ENCODE measurements at regions not wholly inside any gene's neighbourhood (a gene's known extent, or its start where the extent isn't known, plus 50 kb on each side); places are given as distances from the start of the nearest gene placed in this dataset.

DNA sequence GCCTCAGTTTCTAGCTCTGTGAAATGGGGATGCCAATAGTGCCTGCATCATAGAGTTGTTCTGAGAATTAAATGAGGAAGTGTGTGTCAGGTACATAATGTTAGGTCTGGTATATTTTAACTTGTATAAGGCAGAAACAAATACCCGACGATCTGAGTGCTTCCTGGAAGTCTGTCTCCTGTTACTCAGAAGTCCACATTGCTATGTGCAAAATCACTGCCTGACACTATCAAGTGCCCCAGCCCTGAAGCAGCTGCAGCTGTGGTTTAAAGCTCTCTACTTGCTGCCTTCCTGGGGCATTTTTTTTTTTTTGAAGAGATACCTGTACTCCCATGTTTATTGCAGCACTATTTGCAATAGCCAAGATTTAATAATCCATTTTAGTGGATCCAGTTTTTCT lies 125.3 kb downstream of the SLC4A3 start:
- Histone ChIP-seq H3K36me3 (ENCODE audit: control insufficient read depth in 2 of 3, insufficient read depth in 3 of 3, low read length in 3 of 3) (no peaks in the 10 kb centered on the region), H3K27ac (ENCODE audit: low read depth in 2 of 2, low read length in 2 of 2) (no peak overlapping the region), H3K27me3 (ENCODE audit: control insufficient read depth, insufficient read depth, low read length) (no peaks in the 10 kb centered on the region), H3K9ac (ENCODE audit: low read length in 3 of 3) (no peak overlapping the region), H3K4me3 (ENCODE audit: low read length in 3 of 3) (no peak overlapping the region), H3K9me3 (ENCODE audit: control insufficient read depth in 2 of 3, insufficient read depth in 1 of 3, low read length in 3 of 3) (no peaks in the 10 kb centered on the region), H3K4me1 (ENCODE audit: control insufficient read depth in 2 of 3, insufficient read depth in 2 of 3, low read depth in 1 of 3, low read length in 3 of 3) (no peaks in the 10 kb centered on the region)
- TF ChIP-seq, protein P1, sequence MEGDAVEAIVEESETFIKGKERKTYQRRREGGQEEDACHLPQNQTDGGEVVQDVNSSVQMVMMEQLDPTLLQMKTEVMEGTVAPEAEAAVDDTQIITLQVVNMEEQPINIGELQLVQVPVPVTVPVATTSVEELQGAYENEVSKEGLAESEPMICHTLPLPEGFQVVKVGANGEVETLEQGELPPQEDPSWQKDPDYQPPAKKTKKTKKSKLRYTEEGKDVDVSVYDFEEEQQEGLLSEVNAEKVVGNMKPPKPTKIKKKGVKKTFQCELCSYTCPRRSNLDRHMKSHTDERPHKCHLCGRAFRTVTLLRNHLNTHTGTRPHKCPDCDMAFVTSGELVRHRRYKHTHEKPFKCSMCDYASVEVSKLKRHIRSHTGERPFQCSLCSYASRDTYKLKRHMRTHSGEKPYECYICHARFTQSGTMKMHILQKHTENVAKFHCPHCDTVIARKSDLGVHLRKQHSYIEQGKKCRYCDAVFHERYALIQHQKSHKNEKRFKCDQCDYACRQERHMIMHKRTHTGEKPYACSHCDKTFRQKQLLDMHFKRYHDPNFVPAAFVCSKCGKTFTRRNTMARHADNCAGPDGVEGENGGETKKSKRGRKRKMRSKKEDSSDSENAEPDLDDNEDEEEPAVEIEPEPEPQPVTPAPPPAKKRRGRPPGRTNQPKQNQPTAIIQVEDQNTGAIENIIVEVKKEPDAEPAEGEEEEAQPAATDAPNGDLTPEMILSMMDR (IDR thresholded peaks at IDR 0.05; ENCODE audit: borderline replicate concordance, extremely low read depth, insufficient read depth): no peak
- no peak for FAIRE-seq
- no peak for DNase-seq
- intact Hi-C loops (cut with DNase I): no loop called here

DNA sequence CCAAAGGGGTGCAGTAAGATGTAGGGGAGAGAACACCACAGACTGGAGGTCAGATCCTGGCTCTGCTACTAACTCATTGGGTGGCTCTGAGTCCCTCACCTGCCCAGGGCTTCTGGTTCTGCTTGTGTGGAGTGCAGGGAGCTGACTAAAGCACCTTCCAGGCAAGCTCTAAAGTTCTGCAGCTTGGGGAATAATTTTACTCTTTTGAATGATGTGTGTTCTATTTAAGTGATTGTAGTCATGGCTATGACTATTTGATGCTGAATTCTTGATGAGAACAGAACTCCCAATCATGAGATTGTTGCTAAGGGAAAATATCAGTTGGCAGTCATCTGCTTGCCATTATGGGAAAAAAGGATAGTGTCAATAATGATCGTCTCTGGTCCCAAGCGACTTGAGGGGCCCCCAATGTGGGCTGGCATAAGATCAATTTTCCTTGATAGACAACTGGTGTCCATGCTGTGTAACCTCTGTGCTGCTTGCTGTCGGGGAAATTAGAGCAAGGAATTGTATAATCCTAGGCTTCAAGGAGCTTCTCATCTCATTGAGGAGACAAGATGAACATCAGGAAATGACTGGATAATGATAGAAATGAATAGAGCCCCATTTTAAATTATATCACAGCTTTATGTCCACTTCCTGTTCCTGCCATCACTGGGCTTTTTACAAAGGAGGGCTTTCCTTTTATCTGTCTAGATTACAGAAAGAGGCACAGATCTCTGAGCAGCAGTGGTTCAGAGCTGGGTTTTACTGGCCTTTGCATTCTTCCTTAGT lies 131.7 kb downstream of the SLC4A3 start:
- intact Hi-C loops (cut with DNase I): no loop called here
- H3K27ac ChIP-seq (ENCODE audit: low read depth in 2 of 2, low read length in 2 of 2): no peak overlapping the region
- DNase-seq: no peak
- H3K36me3 ChIP-seq (ENCODE audit: control insufficient read depth in 2 of 3, insufficient read depth in 3 of 3, low read length in 3 of 3): no peaks in the 10 kb centered on the region
- no peaks in the 10 kb centered on the region for H3K27me3 ChIP-seq (ENCODE audit: control insufficient read depth, insufficient read depth, low read length)
- no peak for FAIRE-seq
- H3K4me1 ChIP-seq (ENCODE audit: control insufficient read depth in 2 of 3, insufficient read depth in 2 of 3, low read depth in 1 of 3, low read length in 3 of 3): no peaks in the 10 kb centered on the region
- H3K4me3 ChIP-seq (ENCODE audit: low read length in 3 of 3): no peak overlapping the region
- no peak overlapping the region for H3K9ac ChIP-seq (ENCODE audit: low read length in 3 of 3)
- no peaks in the 10 kb centered on the region for H3K9me3 ChIP-seq (ENCODE audit: control insufficient read depth in 2 of 3, insufficient read depth in 1 of 3, low read length in 3 of 3)
- TF ChIP-seq, protein P1 (IDR thresholded peaks at IDR 0.05; ENCODE audit: borderline replicate concordance, extremely low read depth, insufficient read depth): no peak

DNA sequence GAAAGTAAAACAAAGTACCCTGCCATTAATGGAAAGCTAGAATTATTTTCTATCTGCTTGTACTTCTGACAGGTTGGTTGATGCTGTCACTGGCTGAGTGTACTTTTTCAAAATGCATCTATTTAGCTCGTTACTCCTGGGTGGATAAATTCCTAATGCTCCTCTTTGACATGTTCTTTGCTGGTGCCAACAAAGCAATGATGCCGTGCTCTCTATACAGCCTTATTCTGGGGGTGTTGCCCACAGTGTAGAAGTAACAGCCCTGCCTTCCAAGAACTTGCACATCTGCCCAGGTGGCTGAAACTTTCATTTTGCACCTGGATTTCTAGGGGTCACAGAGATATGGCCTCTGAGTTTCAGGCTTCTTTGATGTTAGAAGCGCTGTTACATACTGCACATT lies 132.4 kb downstream of the SLC4A3 start:
- no peak for DNase-seq
- Histone ChIP-seq H3K27ac (ENCODE audit: low read depth in 2 of 2, low read length in 2 of 2) (no peak overlapping the region), H3K36me3 (ENCODE audit: control insufficient read depth in 2 of 3, insufficient read depth in 3 of 3, low read length in 3 of 3) (no peaks in the 10 kb centered on the region), H3K4me3 (ENCODE audit: low read length in 3 of 3) (no peak overlapping the region), H3K9me3 (ENCODE audit: control insufficient read depth in 2 of 3, insufficient read depth in 1 of 3, low read length in 3 of 3) (no peaks in the 10 kb centered on the region), H3K27me3 (ENCODE audit: control insufficient read depth, insufficient read depth, low read length) (no peaks in the 10 kb centered on the region), H3K4me1 (ENCODE audit: control insufficient read depth in 2 of 3, insufficient read depth in 2 of 3, low read depth in 1 of 3, low read length in 3 of 3) (no peaks in the 10 kb centered on the region), H3K9ac (ENCODE audit: low read length in 3 of 3) (no peak overlapping the region)
- FAIRE-seq: no peak
- intact Hi-C loops (cut with DNase I): no loop called here
- TF ChIP-seq, protein P1 (IDR thresholded peaks at IDR 0.05; ENCODE audit: borderline replicate concordance, extremely low read depth, insufficient read depth): no peak

Measured in kidney (tissue), 13 donors.